Neutrophil (primary cell): ENCODE measurements at regions not wholly inside any gene's neighbourhood (a gene's known extent, or its start where the extent isn't known, plus 50 kb on each side); places are given as distances from the start of the nearest gene placed in this dataset.

Experiments used
- H3K27ac ChIP-seq: fragments of 200-600 bp; sonication (generic); 2 replicates; pipeline ENCODE4 v1.5.1; 2016; ENCODE audit warnings: mild to moderate bottlenecking, moderate library complexity
- H3K27me3 ChIP-seq: fragments of 200-600 bp; sonication (generic); 2 replicates; pipeline ENCODE4 v1.6.0; 2016; ENCODE audit warnings: mild to moderate bottlenecking
- H3K36me3 ChIP-seq: fragments of 200-600 bp; sonication (generic); 2 replicates; pipeline ENCODE4 v1.5.1; 2017
- H3K4me1 ChIP-seq, 2 experiments: fragments of 200-600 bp in 1 of 2; sonication (generic) in 1 of 2; 1 replicate in 1 of 2; 2 replicates in 1 of 2; pipeline versions ENCODE4 v1.5.1 to v1.6.1; 2013 to 2016; ENCODE audit warnings: low read depth in 1 of 2, low read length in 1 of 2, mild to moderate bottlenecking in 1 of 2, moderate library complexity in 1 of 2; ENCODE audit not compliant: control insufficient read depth in 1 of 2, insufficient read depth in 1 of 2
- H3K4me3 ChIP-seq, 2 experiments: fragments of 200-600 bp in 1 of 2; sonication (generic) in 1 of 2; 1 replicate in 1 of 2; 2 replicates in 1 of 2; pipeline ENCODE4 v1.5.1; 2013 to 2016; ENCODE audit warnings: low read depth in 1 of 2, low read length in 1 of 2, mild to moderate bottlenecking in 1 of 2, moderate library complexity in 1 of 2
- H3K9me3 ChIP-seq: fragments of 200-600 bp; sonication (generic); 2 replicates; pipeline ENCODE4 v1.5.1; 2016
- CTCF ChIP-seq: fragments of 200-600 bp; sonication (generic); IDR thresholded peaks from 2 replicates; pipeline ENCODE4 v1.5.1; 2016; ENCODE audit warnings: antibody characterized with exemption

- TF ChIP-seq CTCF: no peak
- no peaks in the 10 kb centered on the region for H3K4me1 ChIP-seq
- no peak overlapping the region for H3K27ac ChIP-seq
- H3K36me3 ChIP-seq: no peaks in the 10 kb centered on the region
- H3K27me3 ChIP-seq: no peaks in the 10 kb centered on the region
- no peak overlapping the region for H3K4me3 ChIP-seq
- H3K9me3 ChIP-seq: no peaks in the 10 kb centered on the region
These were observed 384.4 kb downstream of the LMO7 start for GRCh38 chr13:76020421-76020955.

GRCh38 chr13:76019421-76020044, 383.4 kb downstream of the LMO7 start:
- no peaks in the 10 kb centered on the region for H3K36me3 ChIP-seq
- no peak for TF ChIP-seq CTCF
- H3K4me1 ChIP-seq: no peaks in the 10 kb centered on the region
- H3K9me3 ChIP-seq: no peaks in the 10 kb centered on the region
- no peaks in the 10 kb centered on the region for H3K27me3 ChIP-seq
- H3K27ac ChIP-seq: no peak overlapping the region
- no peak overlapping the region for H3K4me3 ChIP-seq

- no peak overlapping the region for H3K27ac ChIP-seq
- no peaks in the 10 kb centered on the region for H3K9me3 ChIP-seq
- H3K27me3 ChIP-seq: no peaks in the 10 kb centered on the region
- TF ChIP-seq CTCF: no peak
- no peak overlapping the region for H3K4me3 ChIP-seq
- H3K36me3 ChIP-seq: no peaks in the 10 kb centered on the region
- H3K4me1 ChIP-seq: no peaks in the 10 kb centered on the region
These were observed 381.9 kb downstream of the LMO7 start for GRCh38 chr13:76017861-76018556.

- Histone ChIP-seq H3K27ac (no peak overlapping the region), H3K4me3 (no peak overlapping the region), H3K36me3 (no peaks in the 10 kb centered on the region), H3K27me3 (no peaks in the 10 kb centered on the region), H3K4me1 (no peaks in the 10 kb centered on the region), H3K9me3 (no peaks in the 10 kb centered on the region)
- TF ChIP-seq CTCF: no peak
These were observed 380.8 kb downstream of the LMO7 start for GRCh38 chr13:76016799-76017400.

- H3K36me3 ChIP-seq: no peaks in the 10 kb centered on the region
- H3K9me3 ChIP-seq: no peaks in the 10 kb centered on the region
- no peak overlapping the region for H3K4me3 ChIP-seq
These were observed 378.5 kb downstream of the LMO7 start for GRCh38 chr13:76014406-76015318.

More at GRCh38 chr13:76014406-76015318, 378.5 kb downstream of the LMO7 start:
- TF ChIP-seq CTCF: no peak
- H3K4me1 ChIP-seq: no peaks in the 10 kb centered on the region
- no peaks in the 10 kb centered on the region for H3K27me3 ChIP-seq
- H3K27ac ChIP-seq: no peak overlapping the region
